Rectal smooth muscle tissue (tissue), 1 donor: ENCODE measurements at regions not wholly inside any gene's neighbourhood (a gene's known extent, or its start where the extent isn't known, plus 50 kb on each side); places are given as distances from the start of the nearest gene placed in this dataset.
"Not testable (repeated sequence)": the region's sequence is repeated elsewhere in the genome, so short reads cannot be mapped to it uniquely, and the experiment has no call there.

Source experiments
- H3K27ac ChIP-seq: one replicate; pipeline ENCODE4 v1.7.0; 2013; ENCODE audit warnings: low read depth, low read length, inconsistent platforms
- H3K27me3 ChIP-seq: one replicate; pipeline ENCODE4 v1.7.0; 2013; ENCODE audit warnings: low read length; ENCODE audit not compliant: control insufficient read depth, insufficient read depth
- H3K36me3 ChIP-seq: one replicate; pipeline ENCODE4 v1.7.0; 2013; ENCODE audit warnings: low read length; ENCODE audit not compliant: control insufficient read depth, insufficient read depth
- H3K4me1 ChIP-seq: one replicate; pipeline ENCODE4 v1.7.0; 2013; ENCODE audit warnings: low read length; ENCODE audit not compliant: control insufficient read depth, insufficient read depth
- H3K4me3 ChIP-seq: one replicate; pipeline ENCODE4 v1.7.0; 2013; ENCODE audit warnings: low read length
- H3K9ac ChIP-seq: one replicate; pipeline ENCODE4 v1.7.0; 2013; ENCODE audit warnings: low read length

DNA sequence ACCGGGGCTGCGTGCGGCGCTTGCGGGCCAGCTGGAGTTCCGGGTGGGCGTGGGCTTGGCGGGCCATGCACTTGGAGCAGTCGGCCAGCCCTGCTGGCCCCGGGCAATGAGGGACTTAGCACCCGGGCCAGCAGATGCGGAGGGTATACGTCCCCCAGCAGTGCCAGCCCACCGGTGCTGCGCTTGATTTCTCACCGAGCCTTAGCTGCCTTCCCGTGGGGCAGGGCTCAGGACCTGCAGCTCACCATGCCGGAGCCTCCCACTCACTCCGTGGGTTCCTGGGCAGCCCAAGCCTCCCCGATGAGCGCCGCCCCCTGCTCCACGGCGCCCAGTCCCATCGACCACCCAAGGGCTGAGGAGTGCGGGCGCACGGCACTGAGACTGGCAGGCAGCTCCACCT is 51.4 kb upstream of the INPP4B start:
- H3K27ac ChIP-seq, H3K4me3 ChIP-seq, H3K27me3 ChIP-seq, H3K36me3 ChIP-seq, H3K4me1 ChIP-seq, H3K9ac ChIP-seq: not testable (repeated sequence)

DNA sequence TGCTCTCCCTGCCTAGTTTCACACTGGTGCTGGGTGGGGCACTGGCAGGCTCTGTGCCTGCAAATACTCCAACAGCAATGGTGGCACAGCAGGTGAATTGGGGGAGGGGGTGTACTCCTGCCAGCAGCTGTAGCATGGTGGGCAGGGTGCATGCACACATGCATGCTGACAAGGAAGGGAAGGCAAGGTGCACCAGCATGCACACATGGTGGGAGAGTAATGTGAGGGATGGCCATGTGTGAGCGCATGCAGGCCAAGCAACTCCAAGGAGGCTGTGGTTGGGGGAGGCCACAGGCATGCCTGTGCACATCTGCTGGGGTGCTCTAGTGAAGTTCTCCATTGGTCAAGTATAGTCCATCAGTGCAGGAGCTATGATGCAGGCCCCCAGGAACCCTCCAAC is 54.5 kb upstream of the INPP4B start:
- Histone ChIP-seq H3K4me3 (no peak overlapping the region), H3K9ac (no peak overlapping the region), H3K27me3 (no peaks in the 10 kb centered on the region), H3K36me3 (no peaks in the 10 kb centered on the region), H3K4me1 (no peaks in the 10 kb centered on the region), H3K27ac (no peak overlapping the region)

DNA sequence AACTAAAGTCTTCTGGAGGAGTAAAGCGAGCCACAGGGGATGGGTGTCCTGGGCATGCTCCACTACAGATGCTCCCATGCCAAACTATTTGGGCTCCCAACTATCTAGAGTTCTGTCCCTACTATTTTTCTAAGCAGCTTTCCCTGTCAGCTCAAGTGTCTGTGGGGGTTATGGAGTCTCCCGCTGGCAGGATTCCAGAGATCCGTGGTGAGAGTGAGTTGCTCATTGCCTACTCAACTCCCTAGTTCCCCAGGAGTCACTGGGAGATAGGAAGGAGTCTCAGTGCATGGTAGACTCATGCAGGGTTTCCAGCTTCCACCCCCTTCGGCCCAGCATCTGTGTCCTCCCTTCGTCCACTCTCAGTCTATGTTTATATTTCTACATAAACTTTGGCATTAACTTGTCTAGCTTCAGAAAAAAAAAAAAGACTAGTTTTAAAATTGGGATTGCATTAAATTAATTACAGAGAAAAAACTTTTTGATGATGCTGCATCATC is 55.1 kb upstream of the INPP4B start:
- Histone ChIP-seq H3K4me1 (no peaks in the 10 kb centered on the region), H3K36me3 (no peaks in the 10 kb centered on the region), H3K27ac (no peak overlapping the region), H3K9ac (no peak overlapping the region), H3K27me3 (no peaks in the 10 kb centered on the region), H3K4me3 (no peak overlapping the region)

DNA sequence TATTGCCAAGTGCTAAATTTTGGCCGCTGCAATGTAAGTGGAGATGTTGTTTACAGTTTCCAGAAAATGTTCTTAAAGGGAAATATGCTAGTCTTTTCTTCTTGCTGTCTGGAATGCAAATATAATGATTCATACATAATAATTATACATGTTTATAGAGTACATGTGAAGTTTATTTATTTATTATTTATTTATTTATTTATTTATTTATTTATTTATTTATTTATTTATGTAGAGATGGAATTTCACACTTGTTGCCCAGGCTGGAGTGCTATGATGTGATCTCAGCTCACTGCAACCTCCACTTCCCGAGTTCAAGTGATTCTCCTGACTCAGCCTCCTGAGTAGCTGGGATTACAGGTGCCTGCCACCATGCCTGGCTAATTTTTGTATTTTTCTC is 57.5 kb upstream of the INPP4B start:
- not testable (repeated sequence) for H3K4me1 ChIP-seq, H3K36me3 ChIP-seq, H3K4me3 ChIP-seq, H3K27me3 ChIP-seq, H3K27ac ChIP-seq, H3K9ac ChIP-seq

DNA sequence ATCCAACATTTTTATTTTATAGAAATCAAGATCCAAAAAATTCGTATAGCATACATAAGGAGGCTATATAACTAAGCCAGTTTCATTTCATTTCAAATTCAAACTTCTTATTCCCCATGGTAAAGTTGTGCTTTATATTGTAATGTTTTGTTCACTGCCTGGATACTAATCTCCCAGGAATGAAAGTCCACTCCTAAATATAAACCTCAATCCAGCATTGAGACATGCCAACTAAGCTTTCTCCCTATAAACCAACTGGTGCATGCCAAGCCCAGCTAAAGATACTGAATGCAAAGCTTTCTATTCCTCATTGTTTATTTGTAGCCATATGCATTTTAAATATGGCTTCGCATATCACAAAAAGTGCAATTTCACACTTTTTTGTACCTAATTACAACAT is 63.8 kb upstream of the INPP4B start:
- no peaks in the 10 kb centered on the region for H3K4me1 ChIP-seq
- no peak overlapping the region for H3K4me3 ChIP-seq
- H3K36me3 ChIP-seq = no peaks in the 10 kb centered on the region
- H3K9ac ChIP-seq = no peak overlapping the region
- no peaks in the 10 kb centered on the region for H3K27me3 ChIP-seq
- H3K27ac ChIP-seq = peak overlapping the region; percentile 17

DNA sequence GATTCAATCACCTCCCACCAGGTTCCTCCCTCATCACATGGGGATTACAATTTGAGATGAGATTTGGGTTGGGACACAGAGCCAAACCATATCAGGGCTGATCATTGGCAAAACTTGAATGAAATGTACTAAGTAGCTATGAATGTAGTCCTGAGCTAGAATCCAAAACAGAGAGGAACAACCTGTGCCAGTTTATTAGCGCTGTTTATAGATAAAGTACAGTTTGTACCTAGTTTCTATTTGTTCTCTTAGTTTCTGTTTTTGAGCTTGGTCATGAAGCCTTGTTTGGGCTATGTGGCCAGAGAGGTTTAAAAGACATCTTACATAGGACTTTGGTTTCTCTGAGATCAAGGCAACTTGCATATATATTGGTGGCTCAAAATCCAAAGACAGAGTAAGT is 66.9 kb upstream of the INPP4B start:
- H3K4me1 ChIP-seq = peaks cover 3% of the 10 kb centered on the region
- no peaks in the 10 kb centered on the region for H3K36me3 ChIP-seq
- no peak overlapping the region for H3K9ac ChIP-seq
- peak overlapping the region; percentile 53 for H3K27ac ChIP-seq
- no peak overlapping the region for H3K4me3 ChIP-seq
- H3K27me3 ChIP-seq = no peaks in the 10 kb centered on the region

DNA sequence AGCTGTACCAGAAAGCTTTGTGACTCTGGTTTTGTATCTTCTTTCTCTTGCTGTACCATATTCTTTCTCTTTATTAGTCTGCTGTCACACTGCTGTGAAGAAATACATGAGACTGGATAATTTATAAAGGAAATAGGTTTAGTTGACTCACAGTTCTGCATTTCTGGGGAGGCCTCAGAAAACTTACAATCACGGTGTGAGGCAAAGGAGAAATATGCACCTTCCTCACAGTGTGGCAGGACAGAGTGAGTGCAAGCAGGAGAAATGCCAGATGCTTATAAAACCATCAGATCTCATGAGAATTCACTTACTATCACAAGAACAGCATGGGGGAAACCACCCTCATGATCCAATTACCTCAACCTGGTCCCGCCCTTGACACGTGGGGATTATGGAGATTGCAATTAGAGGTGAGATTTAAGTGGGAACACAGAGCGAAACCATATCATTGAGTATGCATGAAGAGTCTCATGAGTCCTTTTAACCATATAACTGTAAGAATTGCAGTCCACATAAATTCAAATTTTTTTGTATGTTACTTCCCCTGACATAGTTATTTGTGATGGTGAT is 67.4 kb upstream of the INPP4B start:
- peak overlapping the region; percentile 53 for H3K27ac ChIP-seq
- no peaks in the 10 kb centered on the region for H3K36me3 ChIP-seq
- peaks cover 6% of the 10 kb centered on the region for H3K4me1 ChIP-seq
- no peaks in the 10 kb centered on the region for H3K27me3 ChIP-seq
- H3K9ac ChIP-seq = no peak overlapping the region
- no peak overlapping the region for H3K4me3 ChIP-seq

DNA sequence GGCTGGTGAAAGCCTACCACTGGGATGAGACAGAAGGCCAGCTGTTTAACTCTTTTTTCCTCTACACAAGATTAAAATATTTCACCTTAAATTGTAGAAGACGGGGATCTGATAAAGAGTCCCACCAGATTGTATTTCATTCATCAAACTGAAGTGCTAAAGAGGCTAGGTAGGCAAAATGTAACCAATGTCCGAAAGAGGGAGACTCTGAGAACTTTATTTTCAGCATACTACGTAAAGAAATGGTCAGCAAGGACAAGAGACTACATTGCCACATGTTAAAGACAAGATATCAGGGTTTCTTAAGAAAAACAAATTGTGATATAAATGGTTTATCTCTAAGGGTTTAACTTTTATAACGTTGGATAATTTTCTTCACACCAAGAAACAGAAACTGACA is 71.6 kb upstream of the INPP4B start:
- Histone ChIP-seq H3K27ac (no peak overlapping the region), H3K27me3 (no peaks in the 10 kb centered on the region), H3K9ac (no peak overlapping the region), H3K4me3 (no peak overlapping the region), H3K4me1 (peaks cover 8% of the 10 kb centered on the region), H3K36me3 (no peaks in the 10 kb centered on the region)

DNA sequence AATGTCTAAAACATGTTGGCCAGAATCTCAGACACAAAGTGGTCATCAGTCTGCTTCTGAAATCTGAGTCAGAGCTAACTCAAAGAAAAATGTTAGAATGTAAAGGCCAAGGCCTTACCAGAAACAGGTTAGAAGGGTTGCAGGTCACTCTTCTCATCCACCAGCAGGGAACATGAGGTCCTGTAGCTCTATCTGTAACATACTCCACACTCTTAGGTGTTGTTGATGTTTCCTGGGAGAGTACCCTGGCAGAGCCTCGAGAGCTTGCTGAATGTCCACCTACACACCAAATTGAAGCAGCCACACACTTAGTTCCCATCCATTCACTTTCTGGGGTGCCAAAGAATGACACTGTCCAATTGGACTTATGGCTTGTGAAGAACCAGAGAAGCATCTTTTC is 76.6 kb upstream of the INPP4B start:
- H3K27ac ChIP-seq = no peak overlapping the region
- H3K4me3 ChIP-seq = no peak overlapping the region
- H3K27me3 ChIP-seq = no peaks in the 10 kb centered on the region
- no peak overlapping the region for H3K9ac ChIP-seq
- peaks cover 31% of the 10 kb centered on the region for H3K4me1 ChIP-seq
- no peaks in the 10 kb centered on the region for H3K36me3 ChIP-seq

DNA sequence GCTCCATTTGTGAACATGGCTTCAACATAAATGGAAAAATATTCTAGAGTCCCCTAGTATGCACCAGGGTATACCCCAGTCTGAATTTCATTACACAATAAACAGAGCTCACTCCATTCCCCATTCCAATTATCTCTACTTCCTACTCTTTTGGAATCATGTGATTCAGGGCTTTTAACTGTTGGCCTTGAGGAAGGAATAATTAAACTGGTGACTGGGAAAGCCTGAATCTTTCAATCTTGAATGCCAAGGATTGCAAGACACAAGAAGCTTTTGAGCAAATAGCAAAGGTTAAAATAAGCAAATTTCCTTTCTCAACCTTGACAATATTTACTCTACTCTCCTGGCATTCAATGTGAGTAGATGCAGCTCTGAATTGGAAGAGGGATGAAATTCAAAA is 77.5 kb upstream of the INPP4B start:
- peaks cover 32% of the 10 kb centered on the region for H3K4me1 ChIP-seq
- H3K27me3 ChIP-seq = no peaks in the 10 kb centered on the region
- no peaks in the 10 kb centered on the region for H3K36me3 ChIP-seq
- H3K4me3 ChIP-seq = no peak overlapping the region
- H3K9ac ChIP-seq = no peak overlapping the region
- H3K27ac ChIP-seq = no peak overlapping the region

DNA sequence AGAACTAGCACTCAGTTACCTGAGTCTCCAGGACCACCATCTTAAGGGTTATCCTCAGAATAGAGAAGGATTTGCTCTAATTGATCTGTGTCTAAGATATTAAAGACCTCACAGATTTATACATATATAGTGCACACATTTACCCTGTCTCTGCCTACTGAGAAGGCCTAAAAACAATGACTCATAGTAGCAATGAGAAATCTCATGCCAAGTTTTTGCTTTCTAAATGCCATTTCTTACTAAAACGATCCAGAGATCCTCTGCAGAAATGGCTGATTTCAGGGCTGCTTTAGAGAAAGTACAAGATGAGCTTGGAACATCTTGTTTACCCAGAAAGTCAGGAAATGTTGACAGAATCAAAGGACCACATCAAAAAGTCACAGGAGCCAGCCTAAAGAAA is 79.1 kb upstream of the INPP4B start:
- peaks cover 31% of the 10 kb centered on the region for H3K4me1 ChIP-seq
- no peak overlapping the region for H3K9ac ChIP-seq
- H3K36me3 ChIP-seq = no peaks in the 10 kb centered on the region
- H3K27ac ChIP-seq = peak overlapping the region; percentile 48
- no peaks in the 10 kb centered on the region for H3K27me3 ChIP-seq
- H3K4me3 ChIP-seq = no peak overlapping the region

DNA sequence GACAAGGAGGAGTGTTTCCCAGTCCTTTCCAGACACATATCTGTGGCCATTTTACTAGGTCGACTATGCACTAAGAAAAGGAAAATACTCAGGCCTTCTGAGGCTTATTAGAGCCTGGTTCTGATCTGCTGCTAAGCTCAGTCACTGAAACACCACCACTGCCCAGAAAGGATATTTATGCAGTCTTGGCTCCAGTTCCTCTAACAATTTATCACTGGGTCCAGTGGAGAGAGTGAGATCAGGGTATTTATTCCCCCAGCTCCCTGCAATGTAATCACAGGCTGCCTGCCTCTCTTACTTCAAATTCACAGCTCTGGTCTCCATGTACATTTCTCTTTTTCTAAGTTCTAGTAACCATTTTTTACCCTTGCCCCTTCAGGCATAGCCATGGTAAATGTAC is 81.6 kb upstream of the INPP4B start:
- Histone ChIP-seq H3K36me3 (no peaks in the 10 kb centered on the region), H3K4me3 (no peak overlapping the region), H3K27ac (peak overlapping the region; percentile 85), H3K9ac (no peak overlapping the region), H3K4me1 (peaks cover 31% of the 10 kb centered on the region), H3K27me3 (no peaks in the 10 kb centered on the region)

DNA sequence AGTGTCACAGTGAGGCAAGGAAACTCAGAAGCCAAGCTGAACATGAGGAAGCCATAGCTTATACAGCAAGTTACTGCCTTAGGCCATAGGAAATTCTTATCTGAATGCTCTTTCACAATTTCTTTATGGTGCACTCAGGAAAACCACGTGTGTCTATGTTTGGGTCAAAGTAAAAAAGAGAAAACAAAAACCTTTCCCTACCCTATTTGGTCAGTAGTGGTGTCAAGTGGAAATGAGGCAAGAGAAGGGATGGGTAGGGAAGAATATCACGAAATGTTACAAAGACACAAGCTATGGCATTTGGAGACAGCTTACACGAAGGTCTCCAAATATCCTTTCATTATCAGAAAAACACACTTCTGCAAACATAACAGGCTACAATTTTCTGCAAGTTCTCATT is 83.4 kb upstream of the INPP4B start:
- H3K9ac ChIP-seq = no peak overlapping the region
- H3K4me1 ChIP-seq = peaks cover 22% of the 10 kb centered on the region
- H3K27me3 ChIP-seq = no peaks in the 10 kb centered on the region
- no peak overlapping the region for H3K27ac ChIP-seq
- no peak overlapping the region for H3K4me3 ChIP-seq
- no peaks in the 10 kb centered on the region for H3K36me3 ChIP-seq
